GM23338 (cell line): ENCODE measurements at regions not wholly inside any gene's neighbourhood (a gene's known extent, or its start where the extent isn't known, plus 50 kb on each side); places are given as distances from the start of the nearest gene placed in this dataset.

Experiments
- CREB1 ChIP-seq: fragments of 250-450 bp; sonication (Bioruptor Pico); IDR thresholded peaks from 2 replicates; pipeline ENCODE4 v1.5.0; 2020; ENCODE audit warnings: low read depth, mild to moderate bottlenecking, moderate library complexity
- CTCF ChIP-seq, 2 experiments: fragments of 200-600 bp in 1 of 2; sonication (generic) in 1 of 2; conservative IDR thresholded peaks; 2 replicates each; pipeline versions ENCODE4 v1.5.1 to v1.6.1; 2016 to 2017; ENCODE audit warnings: antibody characterized with exemption in 2 of 2, low read depth in 2 of 2, mild to moderate bottlenecking in 2 of 2, moderate library complexity in 1 of 2
- EZH2 ChIP-seq: fragments of 200-600 bp; sonication (generic); IDR thresholded peaks from one replicate; pipeline ENCODE4 v1.8.0; 2017; ENCODE audit warnings: antibody characterized with exemption, mild to moderate bottlenecking, low read depth; ENCODE audit not compliant: unreplicated experiment
- EZH2phosphoT487 ChIP-seq: fragments of 200-600 bp; sonication (generic); IDR thresholded peaks from one replicate; pipeline ENCODE4 v1.8.1; 2018; ENCODE audit warnings: antibody characterized with exemption; ENCODE audit not compliant: unreplicated experiment
- JUNB ChIP-seq: IDR thresholded peaks from one replicate; pipeline ENCODE4 v1.6.1; 2016; ENCODE audit warnings: antibody characterized with exemption; ENCODE audit not compliant: unreplicated experiment
- NANOG ChIP-seq: IDR thresholded peaks from 2 replicates; pipeline ENCODE4 v1.6.1; 2016; ENCODE audit warnings: antibody characterized with exemption, borderline replicate concordance
- POLR2AphosphoS5 ChIP-seq: IDR thresholded peaks from 2 replicates; pipeline ENCODE4 v1.6.1; 2016; ENCODE audit warnings: antibody characterized with exemption, low read depth
- STAT1 ChIP-seq: IDR thresholded peaks from one replicate; pipeline ENCODE4 v1.6.1; 2016; ENCODE audit warnings: antibody characterized with exemption; ENCODE audit not compliant: unreplicated experiment
- ZNF462 ChIP-seq: fragments of 250-450 bp; sonication (Bioruptor Pico); IDR thresholded peaks from 2 replicates; pipeline ENCODE4 v1.5.0; 2020; ENCODE audit warnings: mild to moderate bottlenecking, moderate library complexity

GRCh38 chr3:152051501-152052404 is 178.3 kb downstream of the SUCNR1 start (continued):
- TF ChIP-seq ZNF462 (CRISPR knock-in tag) (no peak), NANOG (no peak), CREB1 (CRISPR knock-in tag) (no peak), CTCF (conservative IDR thresholded peaks at IDR 0.05; ENCODE audit: low read depth in 2 of 2) (no peak), EZH2 (no peak), JUNB (no peak), POLR2AphosphoS5 (no peak), STAT1 (no peak), EZH2phosphoT487 (no peak)
